GM18505 (cell line): ENCODE measurements at regions not wholly inside any gene's neighbourhood (a gene's known extent, or its start where the extent isn't known, plus 50 kb on each side); places are given as distances from the start of the nearest gene placed in this dataset.

Experiments used
- ATAC-seq: cut with Tn5 transposase; IDR thresholded peaks from one replicate; pipeline ENCODE4 v1.9.1; 2021; ENCODE audit not compliant: unreplicated experiment
- POLR2A ChIP-seq: IDR thresholded peaks from 4 replicates; pipeline ENCODE4 v1.6.1; 2011; ENCODE audit warnings: borderline replicate concordance; ENCODE audit not compliant: insufficient read depth, insufficient read length; ENCODE audit errors: extremely low read depth

GRCh38 chr11:112886434-112887370 is 74.5 kb upstream of the NCAM1 start:
- no peak for ATAC-seq
- TF ChIP-seq POLR2A = no peak

DNA sequence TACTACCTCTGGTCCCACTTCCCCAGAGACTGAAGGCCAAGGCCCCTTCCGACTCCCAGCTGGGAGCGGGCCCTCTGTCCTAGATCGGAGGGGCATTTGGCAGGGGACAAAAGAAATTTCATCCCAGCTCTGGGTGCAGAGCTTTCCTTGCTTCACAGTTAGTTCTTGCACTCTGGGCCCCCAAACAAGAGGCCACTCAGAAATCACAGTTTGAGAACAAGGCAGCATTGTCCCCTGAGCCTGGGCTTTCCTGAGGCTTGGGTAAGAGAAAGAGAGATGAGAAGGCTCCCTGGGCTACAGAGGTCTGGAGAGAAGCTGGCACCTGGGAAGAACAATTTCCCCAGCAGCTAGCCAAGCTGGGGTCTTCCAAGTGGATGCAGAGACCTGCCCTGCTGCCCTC is 71.8 kb upstream of the NCAM1 start:
- no peak for ATAC-seq
- TF ChIP-seq POLR2A = no peak

DNA sequence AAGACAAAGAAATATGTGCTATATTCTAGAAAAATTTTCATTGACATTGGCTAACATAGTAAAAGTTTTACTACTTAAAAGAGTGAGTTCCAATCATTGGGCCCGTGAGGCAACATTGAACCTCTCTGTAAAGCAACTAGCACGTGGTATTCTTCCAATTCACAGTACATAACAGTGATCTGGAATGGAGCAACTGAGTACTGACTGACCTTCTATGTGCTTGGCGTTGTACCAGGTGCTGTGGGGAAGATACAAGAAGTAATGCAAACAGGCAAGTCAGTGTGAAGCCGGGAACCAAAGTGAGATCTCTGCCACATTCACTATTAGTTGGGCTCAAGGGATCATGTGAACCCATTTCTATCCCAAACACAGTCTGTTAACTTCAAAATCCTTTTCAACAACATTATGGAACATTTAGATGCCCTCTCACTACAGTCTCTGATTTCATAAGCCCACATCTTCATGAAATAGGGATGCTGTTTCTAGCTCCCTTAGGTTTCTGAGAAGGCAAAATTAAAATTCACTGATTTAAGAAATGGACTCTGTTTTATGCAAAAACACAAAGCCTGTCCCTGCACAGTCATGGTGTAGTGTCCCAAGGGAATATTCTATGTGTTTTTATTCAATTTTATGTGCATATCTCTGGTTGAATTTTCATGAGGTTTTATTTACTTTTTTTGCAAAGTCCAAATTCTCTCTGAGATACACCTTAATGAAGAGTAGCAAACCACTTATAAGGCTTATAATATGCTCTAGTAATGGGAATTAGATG is 61.8 kb upstream of the NCAM1 start:
- TF ChIP-seq POLR2A = no peak
- ATAC-seq = no peak

GRCh38 chr11:112901924-112902323 is 59.3 kb upstream of the NCAM1 start:
- ATAC-seq = no peak
- no peak for TF ChIP-seq POLR2A

DNA sequence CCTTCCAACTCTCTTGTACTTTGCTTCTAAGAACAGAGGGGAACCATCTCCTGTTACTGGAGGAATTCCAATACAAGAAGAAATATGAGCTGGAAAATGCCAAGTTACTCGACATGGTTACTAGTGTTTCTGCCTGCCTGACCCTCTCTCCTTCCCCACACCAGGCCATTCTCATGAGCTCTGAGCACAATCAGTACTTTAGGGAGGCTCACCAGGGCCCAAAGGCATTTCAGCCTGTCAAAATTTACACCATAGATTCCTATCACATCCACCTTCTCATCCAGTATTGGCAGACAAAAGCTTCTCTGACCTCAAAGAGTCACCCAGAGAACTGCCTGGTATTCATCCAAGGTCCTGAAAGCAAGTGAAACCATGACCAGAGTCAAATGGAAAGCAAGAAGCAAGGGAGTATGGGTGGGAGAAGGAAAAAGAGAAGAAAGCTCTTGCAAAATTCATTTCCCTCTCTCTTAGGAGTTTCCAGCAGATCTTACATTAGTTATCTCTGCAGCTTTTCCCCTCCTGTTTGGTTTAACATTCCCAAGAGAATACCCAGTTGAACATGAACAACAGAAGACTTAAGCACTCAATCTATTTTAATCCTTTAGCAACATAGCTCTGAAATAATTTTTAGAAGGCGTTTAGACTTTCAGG is 58.7 kb upstream of the NCAM1 start:
- no peak for TF ChIP-seq POLR2A
- no peak for ATAC-seq

DNA sequence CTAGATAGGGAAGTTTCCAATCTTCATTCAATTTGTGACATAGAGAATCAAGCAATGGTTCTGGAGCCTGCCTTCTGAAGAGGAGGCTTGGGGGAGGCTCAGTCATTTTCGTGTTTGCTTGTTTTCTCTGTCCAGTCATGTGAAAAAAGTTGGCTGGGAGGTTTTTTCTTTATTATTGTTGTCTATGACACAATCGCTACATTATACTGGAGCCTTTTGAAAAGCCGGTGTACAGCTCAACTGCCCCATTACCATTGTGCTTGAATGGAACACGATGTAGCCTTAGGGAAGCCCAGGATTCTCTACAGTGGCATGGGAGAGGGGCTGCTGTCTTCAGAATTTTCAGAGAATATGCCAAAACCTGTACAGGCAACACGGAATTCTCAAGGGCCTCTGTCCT is 57.9 kb upstream of the NCAM1 start:
- ATAC-seq = no peak
- TF ChIP-seq POLR2A = no peak

DNA sequence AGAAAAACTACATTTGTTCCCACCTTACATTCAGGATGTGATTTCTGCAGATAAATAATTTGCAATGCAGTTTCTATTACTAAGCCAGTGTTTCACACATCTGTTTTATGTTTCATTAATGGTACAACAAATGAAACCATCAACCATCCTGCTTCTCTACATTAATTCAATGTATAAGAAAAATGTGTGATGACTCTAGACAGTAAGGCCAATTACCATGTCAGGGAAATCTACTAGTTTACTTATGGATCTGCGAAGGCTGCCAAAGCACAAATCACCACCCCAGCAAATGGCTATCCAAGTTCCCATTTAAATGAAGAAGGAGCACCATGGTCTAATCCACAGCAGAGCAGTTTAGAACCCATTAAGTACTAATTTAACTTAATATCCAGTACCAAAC is 50.1 kb upstream of the NCAM1 start:
- TF ChIP-seq POLR2A = no peak
- no peak for ATAC-seq
